Inflammatory macrophage (primary cell): ENCODE measurements at regions not wholly inside any gene's neighbourhood (a gene's known extent, or its start where the extent isn't known, plus 50 kb on each side); places are given as distances from the start of the nearest gene placed in this dataset.

Experiments
- DNase-seq, 2 donors: peaks; one replicate each; pipeline ENCODE4 v3.0.0-alpha.2; 2020 to 2022

DNA sequence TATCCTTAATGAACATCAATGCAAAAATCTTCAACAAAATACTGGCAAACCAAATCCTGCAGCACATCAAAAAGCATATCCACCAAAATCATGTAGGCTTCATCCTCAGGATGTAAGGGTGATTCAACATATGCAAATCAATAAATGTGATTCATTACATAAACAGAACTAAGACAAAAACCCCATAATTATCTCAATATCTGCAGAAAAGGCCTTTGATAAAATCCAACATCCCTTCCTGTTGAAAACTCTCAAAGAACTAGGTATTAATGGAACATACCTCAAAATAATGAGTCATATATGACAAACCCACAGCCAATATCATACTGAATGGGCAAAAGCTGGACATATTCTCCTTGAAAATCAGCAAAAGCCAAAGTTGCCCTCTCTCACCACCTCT lies 54.6 kb upstream of the DEPDC1 start:
- DNase-seq = no peak

DNA sequence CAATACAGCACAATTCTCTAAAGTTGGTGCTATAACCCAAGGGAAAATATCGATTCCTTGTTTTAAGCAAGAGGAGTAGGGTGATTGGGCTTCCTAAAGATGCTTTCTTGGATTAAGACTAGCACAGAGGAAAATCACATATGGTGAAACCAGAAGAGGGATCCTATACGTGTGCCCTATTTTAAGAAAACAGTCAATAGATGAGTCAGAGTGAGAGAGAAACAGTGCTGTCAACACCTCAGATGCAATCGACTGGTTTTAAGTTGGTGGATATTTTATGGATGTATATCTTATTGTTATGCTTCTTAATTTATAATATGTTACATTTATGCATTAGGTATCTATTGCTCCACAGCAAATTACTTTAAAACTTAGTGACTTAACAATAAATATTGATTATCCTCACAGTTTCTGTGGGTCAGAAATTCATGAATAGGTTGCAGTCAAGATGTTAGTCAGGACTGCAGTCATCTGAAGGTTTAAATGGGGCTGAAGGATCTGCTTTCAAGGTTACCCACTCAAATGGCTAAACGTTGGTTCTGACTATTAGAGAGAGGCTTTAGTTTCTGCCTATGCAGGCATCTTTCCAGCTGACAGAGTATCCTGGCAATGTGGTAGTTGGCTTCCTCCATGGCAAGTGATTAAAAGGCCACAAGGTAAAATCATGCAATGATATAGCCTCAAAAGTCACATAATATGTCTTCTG lies 61.6 kb upstream of the DEPDC1 start:
- DNase-seq = no peak

DNA sequence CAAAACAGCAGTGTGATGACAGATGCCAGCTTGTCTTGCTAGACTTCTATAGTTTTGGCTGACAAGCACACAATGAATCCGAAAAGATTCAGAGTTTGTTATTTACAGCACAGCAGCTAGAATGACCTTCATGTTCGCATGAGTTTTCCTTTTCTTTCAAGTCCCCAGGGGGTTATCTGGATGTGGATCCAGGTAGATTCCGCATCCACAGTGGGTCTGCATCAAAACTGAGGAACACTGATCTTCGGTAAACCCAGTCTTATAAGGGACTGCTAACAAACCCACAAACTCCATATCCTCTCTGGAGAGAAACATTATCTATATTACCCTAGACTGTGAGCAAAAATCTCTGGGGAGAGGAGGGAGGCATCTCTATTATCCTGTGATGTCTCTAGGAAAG lies 69.0 kb upstream of the DEPDC1 start:
- no peak for DNase-seq

DNA sequence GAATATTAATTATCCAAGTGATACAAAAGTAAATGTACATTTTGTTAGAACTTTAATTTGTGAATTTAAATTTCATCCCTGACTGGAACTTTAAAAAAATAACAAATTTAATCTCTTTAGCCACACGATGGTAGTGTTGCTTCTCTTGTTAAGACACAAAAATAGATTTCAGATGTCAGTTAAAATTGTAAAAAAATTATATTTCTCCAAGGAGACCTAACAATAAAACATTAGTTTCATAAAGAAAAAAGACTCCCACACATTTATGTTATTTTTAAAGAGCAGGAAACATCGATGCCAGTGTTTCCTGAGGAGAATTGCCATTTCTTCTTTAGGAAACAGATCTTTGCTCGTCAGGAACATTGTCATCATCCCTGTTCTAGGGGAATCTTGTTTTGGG lies 74.0 kb upstream of the DEPDC1 start:
- DNase-seq = no peak

- no peak for DNase-seq
Observed at GRCh38 chr1:68571454-68572235, 74.8 kb upstream of the DEPDC1 start.

DNA sequence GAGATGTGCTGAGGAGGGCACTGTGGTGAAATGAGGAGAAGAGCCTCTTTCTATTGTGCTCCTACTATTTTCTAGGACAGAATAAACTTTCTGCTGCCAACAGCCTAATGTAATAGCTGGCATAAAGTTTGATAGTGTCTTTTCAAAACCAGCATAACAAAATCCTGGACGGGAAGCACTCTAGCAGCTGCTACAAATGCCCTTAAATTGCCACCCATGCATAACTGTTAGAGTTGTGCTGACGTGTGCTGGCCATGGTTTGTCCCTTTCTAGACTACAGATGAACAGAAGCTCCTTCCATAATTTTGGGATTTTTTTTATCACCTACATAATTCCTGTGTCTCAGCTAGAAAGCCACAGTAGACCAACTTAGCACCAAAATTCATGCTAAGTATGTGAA lies 88.5 kb upstream of the DEPDC1 start:
- DNase-seq = no peak

DNA sequence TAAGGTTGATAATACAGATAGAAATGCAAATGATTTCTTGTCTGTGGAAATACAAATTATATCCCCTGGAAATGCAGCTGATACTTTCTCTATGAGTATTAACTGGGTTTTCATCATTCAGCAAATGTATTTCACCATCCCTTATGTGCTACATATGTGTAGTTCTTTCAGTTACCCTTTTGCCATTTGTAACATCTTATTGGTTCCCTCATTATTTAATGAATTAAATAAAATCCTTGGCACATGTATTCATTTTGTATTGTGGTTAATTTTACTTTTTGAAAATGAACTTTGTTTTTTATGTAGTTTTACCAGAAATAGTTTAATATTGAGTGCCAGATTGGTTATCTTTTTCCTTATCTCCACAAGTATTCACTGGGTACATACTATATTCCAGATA lies 89.9 kb upstream of the DEPDC1 start:
- DNase-seq = no peak

DNA sequence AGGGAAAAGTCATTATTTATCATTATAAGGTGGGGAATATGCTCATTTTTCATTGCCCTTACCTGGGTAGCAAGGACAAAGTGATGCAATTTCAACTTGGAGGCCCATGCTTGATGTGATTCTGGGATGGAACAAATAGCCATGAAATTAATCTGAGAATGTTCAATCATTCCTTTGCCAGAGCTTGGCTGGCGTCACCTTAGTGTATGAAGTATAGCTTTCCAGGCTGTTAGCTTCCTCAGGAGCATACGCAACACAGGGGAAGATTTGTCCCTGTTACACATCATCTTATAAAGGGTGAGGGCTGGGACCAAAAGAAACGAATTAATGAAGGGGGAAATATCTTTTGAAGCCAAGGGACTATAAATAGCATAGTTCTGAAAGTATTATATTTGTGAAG lies 91.4 kb upstream of the DEPDC1 start:
- DNase-seq = no peak

GRCh38 chr1:68590473-68590872 lies 93.6 kb upstream of the DEPDC1 start:
- no peak for DNase-seq

DNA sequence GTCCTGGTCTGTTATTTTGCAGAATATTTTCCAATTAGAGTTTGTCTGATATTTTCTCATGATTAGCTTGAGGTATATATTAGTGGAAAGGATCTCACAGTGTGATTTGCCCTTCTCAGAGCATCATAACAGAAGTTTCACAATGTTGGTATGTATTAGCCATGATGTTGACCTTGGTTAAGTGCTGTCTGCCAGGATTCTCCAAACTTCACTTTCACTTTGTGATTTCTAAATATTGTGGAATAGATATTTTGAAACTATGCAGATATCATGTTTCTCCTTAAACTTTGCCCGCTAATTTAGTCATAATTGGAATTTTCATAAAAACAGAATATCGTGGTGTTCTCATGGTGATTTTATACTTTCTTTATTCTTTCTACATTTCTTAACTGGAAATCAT lies 98.0 kb upstream of the DEPDC1 start:
- no peak for DNase-seq

DNA sequence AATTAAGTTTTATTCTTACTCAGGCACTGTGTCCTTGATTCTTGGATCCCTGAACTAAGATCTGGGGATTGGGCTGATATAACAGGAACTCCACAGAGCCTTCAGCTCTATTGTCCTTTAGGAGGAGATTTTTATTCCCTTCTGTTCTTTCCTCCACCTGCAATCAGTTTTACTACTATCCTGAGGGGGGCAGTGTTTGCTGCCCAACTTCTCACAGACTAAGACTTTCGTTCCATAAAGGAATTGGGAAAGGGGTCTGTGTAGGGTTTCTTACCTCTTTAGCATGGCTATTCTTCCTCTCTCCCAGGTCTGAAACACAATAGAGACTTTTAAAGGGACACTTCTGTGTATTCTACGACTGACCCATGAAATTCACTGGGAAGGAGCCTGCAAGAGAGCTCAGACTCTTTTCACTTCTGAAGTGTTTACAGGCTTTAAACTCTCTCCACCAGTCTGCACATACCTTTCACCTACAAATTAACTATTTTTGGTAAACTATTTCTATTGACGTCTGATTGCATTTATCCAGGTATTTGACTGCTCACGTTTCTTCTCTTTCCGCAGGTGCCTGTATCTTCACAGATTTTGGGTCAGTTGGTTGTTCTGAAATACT lies 103.3 kb upstream of the DEPDC1 start:
- DNase-seq = no peak

DNA sequence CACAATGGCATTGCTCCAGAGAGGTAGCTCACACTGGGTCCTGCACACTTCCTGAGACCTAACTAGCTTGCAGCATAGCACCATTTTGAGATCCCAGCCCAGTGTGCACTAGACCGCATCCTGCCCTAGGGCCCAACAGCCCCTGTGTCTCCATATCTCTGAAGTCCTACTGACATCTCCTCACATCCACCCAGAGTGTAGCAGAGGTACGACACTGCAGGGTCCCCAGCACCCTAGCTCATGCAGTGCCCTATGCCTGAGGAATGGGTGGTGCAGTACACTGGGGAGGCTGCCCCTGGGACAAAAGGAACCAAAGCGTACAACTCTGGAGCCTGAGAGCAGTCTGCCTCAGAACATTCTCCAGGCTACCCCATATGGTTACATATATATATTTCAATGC lies 111.4 kb upstream of the DEPDC1 start:
- DNase-seq = no peak

GRCh38 chr1:68615312-68615711 lies 118.4 kb upstream of the DEPDC1 start:
- DNase-seq = no peak

DNA sequence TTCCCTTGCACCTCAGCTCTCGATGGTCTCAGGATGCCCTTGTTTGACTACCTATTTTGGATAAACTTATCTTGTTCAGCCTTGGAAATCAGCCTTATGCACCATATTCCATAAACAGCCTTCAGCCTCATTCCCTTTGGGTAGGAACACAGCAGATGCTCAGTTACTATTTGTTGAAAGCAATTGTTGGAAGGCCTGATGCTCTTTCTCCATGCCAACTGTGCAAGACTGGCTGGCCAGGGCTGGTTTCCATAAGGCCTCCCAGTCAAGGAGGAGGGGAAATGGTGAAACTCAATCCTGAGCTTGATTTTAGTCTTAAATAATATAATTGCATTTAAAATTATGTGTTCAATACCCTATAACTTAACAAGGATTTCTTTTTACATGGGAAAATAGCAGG lies 121.1 kb upstream of the DEPDC1 start:
- no peak for DNase-seq

GRCh38 chr1:68620571-68620970 lies 123.7 kb upstream of the DEPDC1 start:
- no peak for DNase-seq

DNA sequence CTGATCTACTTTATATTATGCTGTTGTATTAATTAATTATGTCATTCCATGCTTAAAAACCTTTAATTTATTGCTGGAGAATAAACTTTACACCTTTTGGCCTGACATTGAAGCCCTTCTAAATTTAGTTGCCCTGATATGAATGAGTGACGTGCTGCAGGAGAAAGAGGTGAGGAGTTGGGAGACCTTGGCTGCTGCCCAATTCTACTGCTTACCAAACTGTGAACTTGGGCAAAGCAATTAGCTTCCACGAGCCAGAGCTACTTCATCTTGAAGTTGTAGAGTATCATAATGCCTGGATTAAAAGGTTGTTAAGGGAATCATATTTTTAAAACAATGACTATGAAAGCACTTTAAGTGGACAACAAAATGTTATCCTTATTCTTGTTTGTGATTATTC lies 126.8 kb upstream of the DEPDC1 start:
- no peak for DNase-seq

DNA sequence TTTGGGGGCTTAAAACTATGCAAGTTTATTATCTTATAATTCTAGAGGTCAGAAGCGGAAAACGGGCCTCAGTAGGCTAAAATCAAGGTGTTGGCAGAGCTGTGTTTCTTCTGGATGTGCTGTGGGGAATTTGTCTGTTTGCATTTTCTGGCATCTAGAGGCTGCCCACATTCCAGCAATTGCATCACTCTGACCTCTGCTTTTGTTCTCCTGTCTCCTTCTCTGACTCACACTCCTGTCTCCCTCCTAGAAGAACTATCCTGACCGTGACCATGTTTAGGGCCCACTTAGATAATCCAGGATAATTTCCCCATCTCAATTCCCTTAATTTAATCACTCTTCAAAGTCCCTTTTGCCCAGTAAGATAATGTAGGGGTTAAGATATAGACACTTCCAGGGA lies 127.4 kb upstream of the DEPDC1 start:
- DNase-seq = no peak

GRCh38 chr1:68625624-68626023 lies 128.7 kb upstream of the DEPDC1 start:
- no peak for DNase-seq

DNA sequence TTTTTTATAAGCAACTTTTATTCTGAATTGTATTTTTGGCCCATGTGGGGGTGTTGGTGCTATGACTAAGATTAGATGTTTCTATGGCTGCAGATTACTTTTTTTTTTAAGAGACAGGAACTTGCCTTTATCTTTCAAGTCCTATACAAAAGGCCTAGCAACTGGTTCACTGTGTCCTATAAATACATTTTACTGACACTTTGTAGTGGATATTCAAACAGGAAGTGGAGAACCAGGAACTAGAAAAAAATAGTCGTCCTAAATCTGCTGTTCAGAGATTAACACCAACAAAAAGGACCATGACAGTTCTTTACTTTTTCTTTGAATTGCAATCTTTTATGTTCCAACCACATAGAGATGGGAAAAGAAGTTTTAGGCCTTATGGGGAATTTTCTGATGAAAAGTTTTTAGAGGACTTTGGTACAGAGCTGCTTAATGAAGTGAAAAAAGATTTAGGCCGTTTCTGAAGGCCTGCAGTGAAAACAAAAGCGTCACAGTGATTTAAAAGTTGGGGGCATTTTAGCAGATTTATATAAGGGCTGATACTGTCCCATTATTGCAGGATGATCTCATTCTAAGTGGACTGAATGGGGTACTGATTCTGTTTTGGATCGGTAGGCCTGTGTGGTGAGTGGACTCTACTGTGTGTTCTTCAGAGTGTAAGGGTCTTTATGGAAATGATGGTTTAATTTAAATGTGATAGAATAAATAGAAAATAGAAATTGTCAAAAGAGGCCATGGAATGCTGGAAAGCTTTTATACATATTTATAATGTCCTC lies 136.4 kb upstream of the DEPDC1 start:
- no peak for DNase-seq

DNA sequence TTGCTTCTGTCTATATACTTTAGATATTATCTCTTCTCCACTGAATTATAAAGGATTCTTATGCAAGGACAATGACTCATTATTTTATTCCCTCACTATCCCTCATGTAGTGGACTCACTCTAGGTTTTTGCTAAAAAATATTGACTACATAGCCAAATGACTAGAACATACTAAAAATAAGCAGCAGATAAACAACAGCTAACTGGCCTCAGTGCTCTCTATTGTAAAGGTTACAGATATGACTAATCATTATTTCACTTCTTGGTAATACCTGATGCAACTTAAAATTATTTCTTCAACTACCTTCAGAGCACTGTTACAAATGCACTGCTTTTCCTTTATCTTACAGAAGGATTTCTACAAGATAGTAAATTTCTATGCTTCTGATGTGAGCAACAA lies 147.6 kb upstream of the DEPDC1 start:
- no peak for DNase-seq

DNA sequence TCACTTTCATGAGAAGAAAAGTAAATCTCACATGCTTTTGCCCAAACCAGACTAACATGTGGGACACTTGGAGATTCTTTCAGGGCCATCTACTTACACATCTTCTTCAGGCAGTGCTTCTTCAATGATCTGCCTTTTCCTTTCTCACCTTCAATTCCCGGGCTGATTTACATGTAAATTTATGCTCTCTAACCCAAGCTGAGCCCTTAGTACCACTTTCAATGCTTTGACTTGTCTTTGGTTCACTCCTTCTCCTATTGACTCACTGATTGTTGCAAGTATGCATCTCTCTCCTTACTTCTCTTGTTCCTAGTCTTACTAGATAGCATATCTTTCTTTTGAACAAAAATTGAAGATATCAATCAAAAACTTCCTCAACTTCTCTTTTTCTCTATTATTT lies 154.2 kb upstream of the DEPDC1 start:
- no peak for DNase-seq

DNA sequence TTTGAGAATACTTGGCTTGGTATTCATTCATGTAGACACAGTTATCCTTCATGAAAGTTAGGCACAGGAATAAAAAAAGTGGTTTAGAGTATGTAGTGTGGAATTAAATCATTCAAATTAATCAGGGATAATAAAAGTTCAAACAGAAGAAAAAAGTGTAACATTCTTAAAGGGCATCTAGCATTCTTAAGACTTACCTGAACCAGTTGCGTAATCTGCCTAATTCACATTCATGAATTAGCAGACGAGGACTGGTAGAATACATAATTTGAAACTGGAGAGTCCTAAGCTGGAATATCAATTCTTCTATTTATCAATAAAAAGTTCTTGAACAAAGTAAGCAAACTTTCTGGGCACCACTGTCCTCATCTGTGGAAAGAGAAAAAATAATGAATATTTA lies 157.0 kb upstream of the DEPDC1 start:
- no peak for DNase-seq

GRCh38 chr1:68673771-68674170 lies 176.9 kb upstream of the DEPDC1 start:
- no peak for DNase-seq
